Neural cell (in vitro differentiated cells): ENCODE measurements at regions not wholly inside any gene's neighbourhood (a gene's known extent, or its start where the extent isn't known, plus 50 kb on each side); places are given as distances from the start of the nearest gene placed in this dataset.

Experiments
- CTCF ChIP-seq: fragments of 450-650 bp; IDR thresholded peaks from 2 replicates; pipeline ENCODE4 v1.5.1; 2014; ENCODE audit warnings: antibody characterized with exemption, mild to moderate bottlenecking, moderate library complexity; ENCODE audit not compliant: poor library complexity, severe bottlenecking
- EP300 ChIP-seq: fragments of 450-650 bp; conservative IDR thresholded peaks from 2 replicates; pipeline ENCODE4 v1.6.1; 2014; ENCODE audit warnings: antibody characterized with exemption, mild to moderate bottlenecking, moderate library complexity; ENCODE audit not compliant: poor library complexity, severe bottlenecking
- EZH2 ChIP-seq: fragments of 200-600, 300-800 bp; shearing (Covaris generic), sonication (generic); IDR thresholded peaks from 2 replicates; pipeline ENCODE4 v1.6.1; 2014; ENCODE audit warnings: antibody characterized with exemption, low read length, borderline replicate concordance, mild to moderate bottlenecking; ENCODE audit not compliant: insufficient read depth, poor library complexity, severe bottlenecking
- POLR2AphosphoS5 ChIP-seq: IDR thresholded peaks from 2 replicates; pipeline ENCODE4 v1.6.1; 2012
- RAD21 ChIP-seq: fragments of 450-650 bp; conservative IDR thresholded peaks from 2 replicates; pipeline ENCODE4 v1.6.1; 2014; ENCODE audit warnings: antibody characterized with exemption, mild to moderate bottlenecking, moderate library complexity
- REST ChIP-seq: IDR thresholded peaks from 2 replicates; pipeline ENCODE4 v1.6.1; 2012; ENCODE audit warnings: borderline replicate concordance
- SMC3 ChIP-seq: fragments of 450-650 bp; conservative IDR thresholded peaks from 2 replicates; pipeline ENCODE4 v1.6.1; 2014; ENCODE audit warnings: antibody characterized with exemption, mild to moderate bottlenecking, moderate library complexity; ENCODE audit not compliant: poor library complexity
- TAF1 ChIP-seq: IDR thresholded peaks from 2 replicates; pipeline ENCODE4 v1.6.1; 2012; ENCODE audit warnings: low read depth

GRCh38 chr18:3395466-3395865 is 54.5 kb upstream of the TGIF1 start:
- TF ChIP-seq CTCF (no peak), POLR2AphosphoS5 (no peak), EZH2 (no peak), TAF1 (no peak), RAD21 (no peak), REST (no peak), SMC3 (no peak), EP300 (no peak)
